ENCODE measurements at regions not wholly inside any gene's neighbourhood (a gene's known extent, or its start where the extent isn't known, plus 50 kb on each side); places are given as distances from the start of the nearest gene placed in this dataset.
"Not testable (repeated sequence)": the region's sequence is repeated elsewhere in the genome, so short reads cannot be mapped to it uniquely, and the experiment has no call there.

DNA sequence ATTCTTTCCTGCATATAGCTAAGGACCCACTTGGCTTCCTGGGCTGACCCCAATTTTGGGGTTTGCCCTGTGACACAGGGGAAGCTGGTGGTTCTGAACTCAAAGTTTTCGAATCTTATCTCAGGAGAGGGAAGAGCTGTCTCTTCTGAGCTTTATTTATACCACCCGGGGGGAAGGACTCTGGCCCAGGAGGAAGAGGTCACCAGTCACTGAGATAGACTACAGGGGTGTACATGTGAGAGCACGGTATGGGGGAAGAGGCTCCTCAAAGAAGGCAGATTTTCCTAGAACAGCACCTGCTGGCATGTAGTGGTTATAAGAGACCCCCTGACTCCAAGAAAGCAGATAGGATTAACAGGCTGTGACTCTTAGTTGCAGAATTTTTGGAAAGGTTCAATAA lies 101.8 kb upstream of the ELMO1 start:
- no peak overlapping the region for H3K4me2 ChIP-seq (ENCODE audit: low read length, poor library complexity, severe bottlenecking)
- H3K27ac ChIP-seq (ENCODE audit: low read length, poor library complexity, severe bottlenecking): no peak overlapping the region
- H2AFZ ChIP-seq (ENCODE audit: low read depth, low read length): no peak overlapping the region
- no peaks in the 10 kb centered on the region for H3K79me1 ChIP-seq (replicated peaks; ENCODE audit: low read length, poor library complexity, severe bottlenecking)
- no peak overlapping the region for H2BK5ac ChIP-seq (ENCODE audit: low read depth, low read length, poor library complexity, severe bottlenecking)
- 69% methylated on average over 3 of the region's 3 CpGs for WGBS
- H3K36me3 ChIP-seq (ENCODE audit: control insufficient read depth in 1 of 2, insufficient read depth in 2 of 2, low read depth in 1 of 2, low read length in 2 of 2): no peaks in the 10 kb centered on the region
- H3K18ac ChIP-seq (ENCODE audit: low read depth in 1 of 2, low read length in 2 of 2): no peak overlapping the region
- no peak overlapping the region for H3K23ac ChIP-seq (ENCODE audit: low read length in 2 of 2)
- H3K4ac ChIP-seq (ENCODE audit: low read depth in 1 of 2, low read length in 2 of 2): no peak overlapping the region
- H4K8ac ChIP-seq (ENCODE audit: low read length): no peak overlapping the region
- H3K14ac ChIP-seq (ENCODE audit: low read length in 2 of 2): no peak overlapping the region
- H2BK15ac ChIP-seq (ENCODE audit: low read depth, poor library complexity, severe bottlenecking): no peak overlapping the region
- no peak for DNase-seq
- no peak overlapping the region for H4K91ac ChIP-seq (ENCODE audit: low read length)
- H3K27me3 ChIP-seq (ENCODE audit: control insufficient read depth in 1 of 2, insufficient read depth in 1 of 2, low read length in 2 of 2): no peaks in the 10 kb centered on the region
- H3K4me3 ChIP-seq (ENCODE audit: insufficient read depth in 1 of 2, low read depth in 1 of 2, low read length in 2 of 2): no peak overlapping the region
- H2BK120ac ChIP-seq (ENCODE audit: low read depth, low read length): no peak overlapping the region
- no peak overlapping the region for H2BK12ac ChIP-seq (ENCODE audit: low read length in 2 of 2)
- no peaks in the 10 kb centered on the region for H3K9me3 ChIP-seq (ENCODE audit: control insufficient read depth, low read length)
- no peak overlapping the region for H2AK5ac ChIP-seq (ENCODE audit: low read length, severe bottlenecking)
- H3K4me1 ChIP-seq (ENCODE audit: control insufficient read depth, insufficient read depth, low read depth, low read length): no peaks in the 10 kb centered on the region
- H3K9ac ChIP-seq (ENCODE audit: low read length): no peak overlapping the region

DNA sequence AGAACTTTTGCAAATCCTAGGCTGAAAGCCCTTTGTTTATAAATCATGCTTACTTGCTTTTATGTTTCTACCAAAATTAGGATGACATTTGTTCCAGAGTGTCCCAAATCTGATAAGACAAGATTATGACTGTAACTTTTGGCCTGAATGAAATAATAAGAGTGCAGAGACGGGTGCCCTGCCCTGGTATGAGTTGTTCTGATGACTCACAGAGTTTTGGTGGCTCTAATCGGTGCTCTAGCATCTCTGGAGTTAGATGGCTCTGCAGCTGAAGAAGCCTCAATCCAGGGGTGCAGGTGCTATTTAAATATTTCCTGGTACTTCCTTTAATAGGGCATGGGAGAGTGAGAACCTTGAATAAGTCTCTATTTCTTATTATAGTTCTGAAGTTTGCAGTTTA lies 102.2 kb upstream of the ELMO1 start:
- Histone ChIP-seq H3K9ac (ENCODE audit: low read length) (no peak overlapping the region), H3K14ac (ENCODE audit: low read length in 2 of 2) (no peak overlapping the region), H3K4me3 (ENCODE audit: insufficient read depth in 1 of 2, low read depth in 1 of 2, low read length in 2 of 2) (no peak overlapping the region), H3K4me2 (ENCODE audit: low read length, poor library complexity, severe bottlenecking) (no peak overlapping the region), H3K9me3 (ENCODE audit: control insufficient read depth, low read length) (no peaks in the 10 kb centered on the region), H3K4ac (ENCODE audit: low read depth in 1 of 2, low read length in 2 of 2) (no peak overlapping the region), H3K27me3 (ENCODE audit: control insufficient read depth in 1 of 2, insufficient read depth in 1 of 2, low read length in 2 of 2) (no peaks in the 10 kb centered on the region), H2BK120ac (ENCODE audit: low read depth, low read length) (no peak overlapping the region), H4K8ac (ENCODE audit: low read length) (no peak overlapping the region), H3K79me1 (replicated peaks; ENCODE audit: low read length, poor library complexity, severe bottlenecking) (no peaks in the 10 kb centered on the region), H2BK5ac (ENCODE audit: low read depth, low read length, poor library complexity, severe bottlenecking) (no peak overlapping the region), H3K36me3 (ENCODE audit: control insufficient read depth in 1 of 2, insufficient read depth in 2 of 2, low read depth in 1 of 2, low read length in 2 of 2) (no peaks in the 10 kb centered on the region), H2AFZ (ENCODE audit: low read depth, low read length) (no peak overlapping the region), H4K91ac (ENCODE audit: low read length) (no peak overlapping the region), H3K27ac (ENCODE audit: low read length, poor library complexity, severe bottlenecking) (no peak overlapping the region), H2BK15ac (ENCODE audit: low read depth, poor library complexity, severe bottlenecking) (no peak overlapping the region), H2BK12ac (ENCODE audit: low read length in 2 of 2) (no peak overlapping the region), H3K18ac (ENCODE audit: low read depth in 1 of 2, low read length in 2 of 2) (no peak overlapping the region), H3K23ac (ENCODE audit: low read length in 2 of 2) (no peak overlapping the region), H3K4me1 (ENCODE audit: control insufficient read depth, insufficient read depth, low read depth, low read length) (no peaks in the 10 kb centered on the region), H2AK5ac (ENCODE audit: low read length, severe bottlenecking) (no peak overlapping the region)
- no peak for DNase-seq
- WGBS: 37% methylated on average over 2 of the region's 2 CpGs

DNA sequence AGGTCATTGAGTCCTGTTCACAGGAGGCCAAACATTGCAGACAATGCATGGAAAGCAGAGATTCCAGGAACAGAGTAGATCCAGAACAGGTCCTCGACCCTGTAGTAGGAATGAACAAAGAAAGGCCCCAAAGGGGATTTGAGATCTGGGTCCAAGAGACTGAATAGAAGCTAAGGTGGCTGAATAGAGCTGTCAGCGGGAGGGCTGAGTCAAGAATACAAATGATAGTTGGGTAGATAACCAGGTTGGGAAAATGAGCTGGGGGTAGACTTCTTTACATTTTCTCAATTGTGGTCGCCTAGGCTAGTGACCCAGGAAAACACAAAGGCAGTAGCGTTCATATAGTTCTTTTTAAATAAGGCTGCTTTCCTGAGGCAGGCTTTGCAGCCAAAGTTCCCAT lies 103.4 kb upstream of the ELMO1 start:
- Histone ChIP-seq H3K36me3 (ENCODE audit: control insufficient read depth in 1 of 2, insufficient read depth in 2 of 2, low read depth in 1 of 2, low read length in 2 of 2) (no peaks in the 10 kb centered on the region), H3K18ac (ENCODE audit: low read depth in 1 of 2, low read length in 2 of 2) (no peak overlapping the region), H3K4me1 (ENCODE audit: control insufficient read depth, insufficient read depth, low read depth, low read length) (no peaks in the 10 kb centered on the region), H3K4ac (ENCODE audit: low read depth in 1 of 2, low read length in 2 of 2) (no peak overlapping the region), H2BK12ac (ENCODE audit: low read length in 2 of 2) (no peak overlapping the region), H2BK15ac (ENCODE audit: low read depth, poor library complexity, severe bottlenecking) (no peak overlapping the region), H3K27ac (ENCODE audit: low read length, poor library complexity, severe bottlenecking) (no peak overlapping the region), H3K14ac (ENCODE audit: low read length in 2 of 2) (no peak overlapping the region), H2AFZ (ENCODE audit: low read depth, low read length) (no peak overlapping the region), H3K9ac (ENCODE audit: low read length) (no peak overlapping the region), H2BK5ac (ENCODE audit: low read depth, low read length, poor library complexity, severe bottlenecking) (no peak overlapping the region), H3K27me3 (ENCODE audit: control insufficient read depth in 1 of 2, insufficient read depth in 1 of 2, low read length in 2 of 2) (no peaks in the 10 kb centered on the region), H4K91ac (ENCODE audit: low read length) (no peak overlapping the region), H2BK120ac (ENCODE audit: low read depth, low read length) (no peak overlapping the region), H3K4me3 (ENCODE audit: insufficient read depth in 1 of 2, low read depth in 1 of 2, low read length in 2 of 2) (no peak overlapping the region), H4K8ac (ENCODE audit: low read length) (no peak overlapping the region), H3K79me1 (replicated peaks; ENCODE audit: low read length, poor library complexity, severe bottlenecking) (no peaks in the 10 kb centered on the region), H3K23ac (ENCODE audit: low read length in 2 of 2) (no peak overlapping the region), H2AK5ac (ENCODE audit: low read length, severe bottlenecking) (no peak overlapping the region), H3K4me2 (ENCODE audit: low read length, poor library complexity, severe bottlenecking) (no peak overlapping the region), H3K9me3 (ENCODE audit: control insufficient read depth, low read length) (no peaks in the 10 kb centered on the region)
- 50% methylated on average over 4 of the region's 4 CpGs for WGBS
- DNase-seq: no peak

DNA sequence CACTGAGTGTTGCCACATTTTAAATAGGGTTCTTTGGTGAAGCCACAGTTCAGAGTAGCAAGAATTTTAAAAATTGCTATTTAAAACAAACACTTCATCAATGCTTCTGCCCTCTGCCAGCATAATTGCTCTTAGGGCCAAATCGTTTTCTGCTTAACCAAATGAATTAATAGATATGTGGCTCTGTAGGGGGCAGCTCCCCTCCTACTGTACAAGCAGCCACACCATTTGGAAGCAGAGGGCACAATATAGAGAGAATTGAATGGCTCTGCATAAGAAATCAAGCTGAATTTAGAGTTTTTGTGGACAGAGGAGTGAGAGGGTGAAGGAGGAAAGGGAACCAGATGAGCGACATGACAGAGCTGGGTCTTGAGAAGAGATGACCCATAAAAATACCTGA lies 103.8 kb upstream of the ELMO1 start:
- H3K4me2 ChIP-seq (ENCODE audit: low read length, poor library complexity, severe bottlenecking); H3K14ac ChIP-seq (ENCODE audit: low read length in 2 of 2); H3K9me3 ChIP-seq (ENCODE audit: control insufficient read depth, low read length); H2AFZ ChIP-seq (ENCODE audit: low read depth, low read length); H2BK5ac ChIP-seq (ENCODE audit: low read depth, low read length, poor library complexity, severe bottlenecking); H3K79me1 ChIP-seq (replicated peaks; ENCODE audit: low read length, poor library complexity, severe bottlenecking); H3K36me3 ChIP-seq (ENCODE audit: control insufficient read depth in 1 of 2, insufficient read depth in 2 of 2, low read depth in 1 of 2, low read length in 2 of 2); H3K23ac ChIP-seq (ENCODE audit: low read length in 2 of 2); H4K8ac ChIP-seq (ENCODE audit: low read length); H4K91ac ChIP-seq (ENCODE audit: low read length); H3K4me3 ChIP-seq (ENCODE audit: insufficient read depth in 1 of 2, low read depth in 1 of 2, low read length in 2 of 2); H3K4me1 ChIP-seq (ENCODE audit: control insufficient read depth, insufficient read depth, low read depth, low read length); H2BK12ac ChIP-seq (ENCODE audit: low read length in 2 of 2); H2AK5ac ChIP-seq (ENCODE audit: low read length, severe bottlenecking); H2BK15ac ChIP-seq (ENCODE audit: low read depth, poor library complexity, severe bottlenecking); H2BK120ac ChIP-seq (ENCODE audit: low read depth, low read length); H3K27me3 ChIP-seq (ENCODE audit: control insufficient read depth in 1 of 2, insufficient read depth in 1 of 2, low read length in 2 of 2); DNase-seq; H3K9ac ChIP-seq (ENCODE audit: low read length); H3K4ac ChIP-seq (ENCODE audit: low read depth in 1 of 2, low read length in 2 of 2); H3K18ac ChIP-seq (ENCODE audit: low read depth in 1 of 2, low read length in 2 of 2); H3K27ac ChIP-seq (ENCODE audit: low read length, poor library complexity, severe bottlenecking): not testable (repeated sequence)
- 0% methylated on average over 1 of the region's 2 CpGs for WGBS

Measured in mesenchymal stem cell (in vitro differentiated cells and primary cell).